GM19397 (cell line): ENCODE measurements at regions not wholly inside any gene's neighbourhood (a gene's known extent, or its start where the extent isn't known, plus 50 kb on each side); places are given as distances from the start of the nearest gene placed in this dataset.

ENCODE experiments used
- ATAC-seq: cut with Tn5 transposase; IDR thresholded peaks from one replicate; pipeline ENCODE4 v1.9.1; 2021; ENCODE audit warnings: mild to moderate bottlenecking, moderate library complexity; ENCODE audit not compliant: unreplicated experiment

GRCh38 chr13:21814604-21815003 lies 143.7 kb downstream of the FGF9 start:
- ATAC-seq = no peak

- ATAC-seq = no peak
Measured at GRCh38 chr13:21817878-21818277, 147.0 kb downstream of the FGF9 start.

- no peak for ATAC-seq
Measured at GRCh38 chr13:21822029-21822428, 151.2 kb downstream of the FGF9 start.

- no peak for ATAC-seq
Measured at GRCh38 chr13:21823416-21823815, 152.5 kb downstream of the FGF9 start.

- ATAC-seq = no peak
Measured at GRCh38 chr13:21823949-21824348, 153.1 kb downstream of the FGF9 start.

GRCh38 chr13:21825186-21825585 lies 154.3 kb downstream of the FGF9 start:
- no peak for ATAC-seq

GRCh38 chr13:21825801-21826200 lies 154.9 kb downstream of the FGF9 start:
- ATAC-seq = no peak

- ATAC-seq = no peak
Measured at GRCh38 chr13:21826214-21827015, 155.5 kb downstream of the FGF9 start.

- no peak for ATAC-seq
Measured at GRCh38 chr13:21831654-21832324, 160.9 kb downstream of the FGF9 start.

- ATAC-seq = no peak
Measured at GRCh38 chr13:21833921-21834320, 163.0 kb downstream of the FGF9 start.

GRCh38 chr13:21834521-21834920 lies 163.6 kb downstream of the FGF9 start:
- ATAC-seq = no peak

- ATAC-seq = no peak
Measured at GRCh38 chr13:21837288-21837687, 166.4 kb downstream of the FGF9 start.

GRCh38 chr13:21837841-21838551 lies 167.1 kb downstream of the FGF9 start:
- no peak for ATAC-seq

- ATAC-seq = no peak
Measured at GRCh38 chr13:21846605-21847004, 175.7 kb downstream of the FGF9 start.

GRCh38 chr13:21849323-21849722 lies 178.4 kb downstream of the FGF9 start:
- ATAC-seq = peak; percentile 86

- ATAC-seq = no peak
Measured at GRCh38 chr13:21850013-21851006, 179.4 kb downstream of the FGF9 start.

GRCh38 chr13:21852043-21852442 lies 181.2 kb downstream of the FGF9 start:
- ATAC-seq = no peak

- no peak for ATAC-seq
Measured at GRCh38 chr13:21853779-21854178, 182.9 kb downstream of the FGF9 start.

- no peak for ATAC-seq
Measured at GRCh38 chr13:21868823-21869222, 197.9 kb downstream of the FGF9 start.

GRCh38 chr13:21871382-21871781 lies 200.5 kb downstream of the FGF9 start:
- ATAC-seq = no peak

- no peak for ATAC-seq
Measured at GRCh38 chr13:21871919-21872318, 201.0 kb downstream of the FGF9 start.
